HG02571 (cell line): ENCODE measurements at regions not wholly inside any gene's neighbourhood (a gene's known extent, or its start where the extent isn't known, plus 50 kb on each side); places are given as distances from the start of the nearest gene placed in this dataset.
A peak's percentile ranks its signal among the peaks of the same experiment; 100 is the strongest.

Source experiments
- ATAC-seq: cut with Tn5 transposase; IDR thresholded peaks from one replicate; pipeline ENCODE4 v1.9.1; 2021; ENCODE audit warnings: mild to moderate bottlenecking, moderate library complexity; ENCODE audit not compliant: unreplicated experiment

DNA sequence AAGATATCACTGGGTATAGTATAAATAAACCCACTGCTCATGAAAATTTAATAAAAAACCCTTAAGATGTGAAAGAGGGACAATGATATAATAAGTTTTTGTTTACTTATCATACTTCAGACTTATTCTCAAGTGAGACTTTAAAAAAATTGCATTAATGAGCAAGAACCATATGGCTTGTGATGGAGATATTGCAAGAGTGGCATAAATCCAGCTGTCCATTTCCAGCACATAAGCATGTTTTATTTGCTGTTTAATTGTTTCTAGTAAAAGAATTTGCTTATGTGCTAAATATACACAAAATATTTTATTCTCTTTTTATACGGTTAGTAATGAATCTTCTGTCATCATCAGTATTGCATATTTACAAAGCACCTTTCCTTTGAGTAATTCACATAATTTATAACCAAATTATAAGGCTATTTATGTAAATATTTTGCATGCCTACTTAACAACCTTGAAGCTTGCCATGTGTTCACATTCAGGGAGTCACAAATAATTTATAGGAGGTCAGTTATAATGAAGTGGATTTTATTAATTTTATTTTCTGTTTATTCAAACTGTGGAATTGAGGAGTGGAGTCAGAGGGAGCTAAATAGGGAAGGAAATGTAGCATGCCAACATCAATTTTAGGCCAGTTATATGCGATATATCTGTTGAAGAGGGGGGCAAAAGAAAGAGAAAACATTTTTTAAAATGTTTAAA is 318.5 kb upstream of the CWC22 start:
- ATAC-seq, result no peak

DNA sequence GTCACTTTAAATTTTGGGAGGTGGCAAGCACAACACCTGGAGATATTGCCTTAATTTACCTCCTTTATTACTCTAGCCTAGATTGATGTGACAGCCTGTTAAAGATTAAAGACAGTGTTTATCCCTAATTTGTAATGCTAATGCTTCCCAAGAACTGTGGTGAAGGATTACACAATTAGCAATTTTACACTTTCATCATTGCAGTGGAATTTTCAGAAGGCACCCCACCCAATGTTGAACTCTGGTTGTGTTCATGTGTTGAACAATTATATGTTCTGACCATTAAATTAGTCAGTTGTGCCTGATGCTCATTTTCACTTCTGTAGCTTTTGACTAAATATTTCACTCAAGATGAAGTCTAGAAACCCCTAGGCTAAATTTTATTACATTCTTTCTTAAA is 317.1 kb upstream of the CWC22 start:
- ATAC-seq, result no peak

DNA sequence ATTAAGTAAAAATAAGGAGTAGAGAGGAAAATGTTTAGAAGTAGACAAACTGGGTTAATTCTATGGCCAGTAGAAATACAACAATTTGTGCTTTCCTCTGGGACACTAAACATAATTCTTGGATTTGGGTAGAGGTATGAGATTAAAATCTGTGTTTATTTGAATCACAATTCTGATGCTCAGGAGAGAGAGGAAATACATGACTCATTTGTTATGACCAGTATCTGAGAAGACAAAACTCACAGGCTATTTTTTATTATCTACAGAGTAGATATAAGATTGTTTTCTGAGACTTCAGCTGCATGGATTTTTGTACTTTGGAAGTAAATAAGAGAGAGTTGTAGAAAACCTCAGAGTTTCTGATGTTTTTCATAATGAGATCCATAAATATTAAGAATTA is 315.7 kb upstream of the CWC22 start:
- no peak for ATAC-seq

- ATAC-seq, result peak; percentile 76
These were observed 312.7 kb upstream of the CWC22 start for GRCh38 chr2:180319586-180320405.

- ATAC-seq, result no peak
These were observed 307.0 kb upstream of the CWC22 start for GRCh38 chr2:180314086-180314485.

- ATAC-seq, result no peak
These were observed 305.4 kb upstream of the CWC22 start for GRCh38 chr2:180312542-180312941.

DNA sequence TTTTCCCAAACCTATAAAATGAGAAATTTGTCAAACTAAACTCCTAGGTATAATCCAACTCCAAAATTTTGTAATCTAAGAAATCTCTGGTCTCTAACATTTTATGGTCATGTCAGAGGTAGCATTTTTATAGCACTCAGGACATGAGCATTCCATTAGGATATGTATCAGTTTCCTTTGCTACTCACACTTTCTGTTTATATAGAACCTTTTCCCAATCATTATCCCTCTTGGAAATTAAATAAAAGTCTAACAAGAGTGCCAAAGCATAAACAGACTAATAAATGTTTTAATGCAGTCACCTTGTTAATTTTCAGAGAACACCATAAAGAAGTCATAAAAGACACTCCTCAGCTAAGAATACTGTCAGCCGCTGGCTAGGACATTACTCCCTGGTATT is 300.0 kb upstream of the CWC22 start:
- ATAC-seq, result no peak

DNA sequence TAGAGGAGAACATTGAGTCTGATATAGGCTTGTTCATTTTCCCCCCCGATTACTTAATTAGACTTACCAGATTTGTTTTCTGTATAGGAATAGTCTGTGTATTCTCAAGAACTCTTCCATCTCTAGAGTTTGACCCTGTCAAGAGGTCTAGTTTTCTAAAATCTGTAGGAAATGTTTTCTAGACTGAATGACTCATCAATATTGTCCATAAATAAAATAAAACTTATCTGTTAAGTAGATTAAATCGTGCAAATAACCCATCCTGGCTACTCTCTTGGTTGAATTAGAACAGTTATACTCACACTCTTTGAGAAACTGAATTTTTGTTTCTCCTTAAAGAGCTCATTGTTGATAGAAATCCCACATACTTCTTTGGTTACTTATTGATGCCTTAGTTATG is 299.2 kb upstream of the CWC22 start:
- no peak for ATAC-seq

GRCh38 chr2:180291552-180292421 is 284.7 kb upstream of the CWC22 start:
- ATAC-seq, result no peak

DNA sequence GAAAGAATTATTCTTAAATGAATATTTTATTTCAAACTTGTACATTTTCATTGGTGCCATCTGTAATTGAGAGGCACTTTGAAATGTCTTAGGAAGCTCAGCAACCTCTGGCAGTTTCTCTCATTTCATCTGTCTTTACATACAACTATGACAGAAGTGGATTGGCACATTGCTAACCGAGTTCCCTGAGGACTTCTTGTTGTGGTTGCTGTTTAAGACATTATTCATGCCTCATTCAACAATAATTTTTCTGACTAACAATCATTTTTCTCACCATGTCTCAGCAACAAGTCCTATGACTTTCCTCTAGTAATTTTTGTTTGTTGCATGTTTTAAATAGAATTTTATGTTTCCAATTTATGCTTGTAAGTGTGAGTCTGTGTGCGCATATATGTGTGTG is 284.0 kb upstream of the CWC22 start:
- no peak for ATAC-seq

DNA sequence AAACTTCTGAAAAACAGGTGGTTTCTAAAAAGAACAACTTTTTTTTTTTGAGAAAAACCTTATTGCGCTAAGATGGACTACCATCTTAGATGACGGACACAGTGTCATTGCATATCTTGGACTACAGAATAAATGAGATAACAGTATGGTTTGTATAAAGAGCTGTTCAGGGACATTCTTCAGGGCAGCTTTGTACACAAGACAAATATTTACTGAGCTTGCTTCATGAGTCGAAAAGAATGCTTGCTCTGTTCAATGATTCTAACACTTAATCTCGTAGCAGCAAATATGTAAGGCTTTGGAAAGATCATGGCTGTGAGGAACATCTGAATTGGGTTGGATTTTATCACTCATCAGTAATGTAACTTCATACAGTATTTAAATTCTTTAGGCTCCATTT is 282.5 kb upstream of the CWC22 start:
- ATAC-seq, result no peak

DNA sequence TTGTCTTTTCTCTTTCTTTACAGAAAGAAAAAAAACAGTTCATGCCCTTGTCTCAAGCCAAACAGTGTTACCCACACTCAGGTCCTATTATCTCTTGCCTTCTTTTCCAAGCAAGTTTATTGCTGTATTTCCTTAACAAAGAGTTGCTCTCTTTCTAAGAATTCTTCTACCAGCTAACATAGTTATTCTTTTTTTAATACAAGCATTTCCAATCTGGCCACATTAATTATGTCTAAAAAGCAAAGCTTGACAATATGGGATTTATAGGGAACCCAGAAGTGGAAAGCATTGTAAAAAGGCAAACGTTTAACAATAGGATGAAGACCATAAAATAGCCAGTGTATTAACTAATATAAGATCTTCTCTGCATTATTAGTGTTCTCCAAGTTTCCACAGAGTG is 272.5 kb upstream of the CWC22 start:
- no peak for ATAC-seq

- no peak for ATAC-seq
These were observed 269.6 kb upstream of the CWC22 start for GRCh38 chr2:180276733-180277132.

DNA sequence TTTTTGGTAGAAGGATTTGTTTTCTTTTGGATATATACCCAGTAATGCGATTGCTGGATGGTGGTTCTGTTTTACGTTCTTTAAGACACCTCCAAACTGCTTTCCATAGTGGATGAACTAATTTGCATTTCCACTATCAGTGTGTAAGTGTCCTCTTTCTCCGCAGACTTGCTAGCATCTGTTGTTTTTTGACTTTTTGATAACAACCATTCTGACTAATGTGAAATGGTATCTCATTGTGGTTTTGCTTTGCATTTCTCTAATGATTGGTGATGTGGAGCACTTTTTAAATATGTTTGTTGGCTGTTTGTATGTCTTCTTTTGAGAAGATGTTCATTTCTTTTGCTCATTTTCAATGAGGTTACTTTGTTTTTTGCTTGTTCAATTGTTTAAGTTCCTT is 260.9 kb upstream of the CWC22 start:
- no peak for ATAC-seq

- no peak for ATAC-seq
These were observed 254.9 kb upstream of the CWC22 start for GRCh38 chr2:180261976-180262375.

DNA sequence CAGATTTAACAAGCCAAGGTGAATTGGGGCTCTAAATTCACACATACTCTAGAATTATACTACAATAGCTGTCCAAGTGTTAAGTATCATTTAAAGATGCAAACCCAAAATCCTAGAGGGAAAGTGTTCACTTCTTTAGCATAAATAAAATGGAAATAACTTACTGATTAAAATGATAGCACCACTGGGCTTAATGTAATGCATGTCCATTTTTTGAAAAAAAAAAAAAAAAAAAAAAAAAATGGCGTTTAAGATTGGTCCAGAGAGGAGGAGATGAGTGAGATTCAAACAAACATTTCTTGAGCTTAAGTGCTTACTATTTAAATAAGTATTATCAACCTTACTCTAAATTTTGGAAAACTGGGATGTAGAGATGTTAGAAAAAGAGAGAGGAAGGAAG is 251.5 kb upstream of the CWC22 start:
- no peak for ATAC-seq

DNA sequence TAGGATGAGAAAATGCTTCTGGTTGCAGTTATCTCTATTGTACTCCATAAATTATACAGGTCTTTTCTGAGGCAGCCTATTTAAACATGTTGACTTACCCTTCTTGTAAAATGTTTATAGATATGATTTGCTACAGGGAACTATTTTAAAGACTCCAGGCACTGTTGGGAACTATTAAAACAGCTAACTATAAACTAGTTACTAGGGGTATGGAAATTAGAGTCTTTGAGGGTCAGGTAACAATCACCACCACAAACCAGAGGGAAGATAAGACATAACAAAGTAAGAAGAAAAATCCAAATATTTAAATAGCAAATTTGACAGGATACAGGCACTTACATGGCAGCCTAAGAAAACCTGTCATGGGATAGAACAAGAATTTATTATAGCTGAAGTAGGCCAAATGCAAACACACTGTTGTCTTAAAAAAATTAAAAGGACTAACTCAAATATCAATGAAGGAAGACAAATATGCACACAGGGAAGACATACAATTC is 251.0 kb upstream of the CWC22 start:
- ATAC-seq, result no peak

DNA sequence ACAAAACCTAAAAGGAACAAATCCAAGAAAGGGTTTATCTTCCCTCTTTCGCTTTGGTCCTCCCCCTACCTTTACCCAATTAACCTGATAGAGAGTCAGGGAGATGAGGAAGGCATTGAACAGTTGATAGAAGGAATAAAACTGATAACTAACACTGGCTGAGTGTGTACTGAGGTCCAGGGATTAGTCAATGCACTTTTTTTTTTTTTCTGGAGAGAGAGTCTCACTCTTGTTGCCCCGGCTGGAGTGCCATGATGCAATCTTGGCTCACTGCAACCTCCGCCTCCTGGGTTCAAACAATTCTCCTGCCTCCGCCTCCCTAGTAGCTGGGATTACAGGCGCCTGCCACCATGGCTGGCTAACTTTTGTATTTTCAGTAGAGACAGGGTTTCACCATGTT is 250.2 kb upstream of the CWC22 start:
- no peak for ATAC-seq

DNA sequence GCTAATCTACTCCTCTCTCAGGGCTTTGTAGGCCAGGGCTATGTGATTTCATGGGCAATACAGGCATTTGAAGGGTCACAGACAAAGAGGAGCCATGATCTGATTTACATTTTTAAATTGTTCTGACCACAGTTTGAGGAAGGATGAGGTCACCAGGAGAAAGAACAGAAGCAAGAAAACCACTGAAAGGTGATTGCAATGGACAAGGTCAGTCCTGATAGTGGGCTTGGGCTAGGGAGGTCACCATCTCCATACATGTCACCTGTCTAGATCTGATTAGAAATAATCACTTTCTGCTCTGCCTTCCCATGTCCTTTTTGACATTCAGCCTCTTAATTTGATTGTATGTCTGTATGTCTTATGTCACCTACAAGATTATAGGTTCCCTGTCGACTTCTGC is 248.9 kb upstream of the CWC22 start:
- no peak for ATAC-seq

DNA sequence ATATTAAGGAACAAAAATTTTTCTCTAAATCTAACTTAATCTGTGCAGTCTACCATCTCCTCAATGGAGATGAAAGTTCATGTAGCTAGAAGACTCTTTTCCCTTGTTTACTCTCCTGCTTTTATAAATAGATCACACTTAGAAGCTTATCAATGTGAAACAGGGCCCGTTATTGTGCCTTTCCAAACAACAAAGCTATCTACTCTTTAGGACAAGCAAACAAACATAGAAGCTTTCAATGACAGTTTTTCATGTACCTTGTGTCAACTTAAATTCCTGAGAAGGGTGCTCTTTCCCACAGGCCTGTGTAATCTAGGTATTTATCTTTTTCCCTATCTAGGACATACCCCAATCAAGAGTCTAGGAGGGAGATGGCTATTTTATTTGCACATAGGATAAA is 247.8 kb upstream of the CWC22 start:
- ATAC-seq, result no peak

GRCh38 chr2:180247658-180248057 is 240.6 kb upstream of the CWC22 start:
- no peak for ATAC-seq
